ENCODE measurements at regions not wholly inside any gene's neighbourhood (a gene's known extent, or its start where the extent isn't known, plus 50 kb on each side); places are given as distances from the start of the nearest gene placed in this dataset.
"Not testable (repeated sequence)": the region's sequence is repeated elsewhere in the genome, so short reads cannot be mapped to it uniquely, and the experiment has no call there.

GRCh38 chr12:42716491-42716891 lies 126.9 kb upstream of the PRICKLE1 start:
- H3K27me3 ChIP-seq (ENCODE audit: control insufficient read depth, insufficient read depth, low read length, poor library complexity, severe bottlenecking): no peaks in the 10 kb centered on the region
- no peaks in the 10 kb centered on the region for H3K36me3 ChIP-seq (ENCODE audit: control insufficient read depth, insufficient read depth, low read length)
- H3K27ac ChIP-seq (ENCODE audit: insufficient read depth, low read depth, low read length, poor library complexity, severe bottlenecking): no peak overlapping the region
- H3K4me1 ChIP-seq (ENCODE audit: control insufficient read depth, insufficient read depth, low read length): no peaks in the 10 kb centered on the region
- no peaks in the 10 kb centered on the region for H3K9me3 ChIP-seq (ENCODE audit: control insufficient read depth, low read length)
- 92 to 97% methylated on average over 5 of the region's 5 CpGs for WGBS, 2 experiments
- H3K4me3 ChIP-seq (ENCODE audit: insufficient read depth, low read depth, low read length): no peak overlapping the region

GRCh38 chr12:42713566-42713965 lies 124.0 kb upstream of the PRICKLE1 start:
- H3K27me3 ChIP-seq (ENCODE audit: control insufficient read depth, insufficient read depth, low read length, poor library complexity, severe bottlenecking); H3K36me3 ChIP-seq (ENCODE audit: control insufficient read depth, insufficient read depth, low read length); H3K27ac ChIP-seq (ENCODE audit: insufficient read depth, low read depth, low read length, poor library complexity, severe bottlenecking); H3K4me3 ChIP-seq (ENCODE audit: insufficient read depth, low read depth, low read length); H3K9me3 ChIP-seq (ENCODE audit: control insufficient read depth, low read length); H3K4me1 ChIP-seq (ENCODE audit: control insufficient read depth, insufficient read depth, low read length): not testable (repeated sequence)
- 84 to 97% methylated on average over 2 of the region's 3 CpGs for WGBS, 2 experiments

GRCh38 chr12:42708374-42708773 lies 118.8 kb upstream of the PRICKLE1 start:
- not testable (repeated sequence) for H3K4me3 ChIP-seq (ENCODE audit: insufficient read depth, low read depth, low read length); H3K27me3 ChIP-seq (ENCODE audit: control insufficient read depth, insufficient read depth, low read length, poor library complexity, severe bottlenecking); H3K4me1 ChIP-seq (ENCODE audit: control insufficient read depth, insufficient read depth, low read length); H3K36me3 ChIP-seq (ENCODE audit: control insufficient read depth, insufficient read depth, low read length); H3K9me3 ChIP-seq (ENCODE audit: control insufficient read depth, low read length); H3K27ac ChIP-seq (ENCODE audit: insufficient read depth, low read depth, low read length, poor library complexity, severe bottlenecking)
- WGBS, 2 experiments: 37 to 43% methylated on average over 6 of the region's 6 CpGs

GRCh38 chr12:42707312-42708226 lies 118.0 kb upstream of the PRICKLE1 start:
- H3K27ac ChIP-seq (ENCODE audit: insufficient read depth, low read depth, low read length, poor library complexity, severe bottlenecking): no peak overlapping the region
- H3K36me3 ChIP-seq (ENCODE audit: control insufficient read depth, insufficient read depth, low read length): no peaks in the 10 kb centered on the region

GRCh38 chr12:42706321-42706720 lies 116.8 kb upstream of the PRICKLE1 start:
- H3K27ac ChIP-seq (ENCODE audit: insufficient read depth, low read depth, low read length, poor library complexity, severe bottlenecking): peak overlapping the region; percentile 50
- no peaks in the 10 kb centered on the region for H3K36me3 ChIP-seq (ENCODE audit: control insufficient read depth, insufficient read depth, low read length)
- no peaks in the 10 kb centered on the region for H3K9me3 ChIP-seq (ENCODE audit: control insufficient read depth, low read length)
- H3K27me3 ChIP-seq (ENCODE audit: control insufficient read depth, insufficient read depth, low read length, poor library complexity, severe bottlenecking): no peaks in the 10 kb centered on the region
- peaks cover 8% of the 10 kb centered on the region for H3K4me1 ChIP-seq (ENCODE audit: control insufficient read depth, insufficient read depth, low read length)
- 93 to 100% methylated on average over 1 of the region's 1 CpG for WGBS, 2 experiments
- H3K4me3 ChIP-seq (ENCODE audit: insufficient read depth, low read depth, low read length): no peak overlapping the region

More at GRCh38 chr12:42707312-42708226, 118.0 kb upstream of the PRICKLE1 start:
- WGBS, 2 experiments: 93% methylated on average over 11 of the region's 11 CpGs
- Histone ChIP-seq H3K4me1 (ENCODE audit: control insufficient read depth, insufficient read depth, low read length) (peaks cover 8% of the 10 kb centered on the region), H3K4me3 (ENCODE audit: insufficient read depth, low read depth, low read length) (no peak overlapping the region), H3K27me3 (ENCODE audit: control insufficient read depth, insufficient read depth, low read length, poor library complexity, severe bottlenecking) (no peaks in the 10 kb centered on the region), H3K9me3 (ENCODE audit: control insufficient read depth, low read length) (no peaks in the 10 kb centered on the region)

- H3K27me3 ChIP-seq (ENCODE audit: control insufficient read depth, insufficient read depth, low read length, poor library complexity, severe bottlenecking): no peaks in the 10 kb centered on the region
- no peak overlapping the region for H3K4me3 ChIP-seq (ENCODE audit: insufficient read depth, low read depth, low read length)
- WGBS, 2 experiments: 60 to 61% methylated on average over 4 of the region's 4 CpGs
- H3K9me3 ChIP-seq (ENCODE audit: control insufficient read depth, low read length): no peaks in the 10 kb centered on the region
- peaks cover 8% of the 10 kb centered on the region for H3K4me1 ChIP-seq (ENCODE audit: control insufficient read depth, insufficient read depth, low read length)
- H3K36me3 ChIP-seq (ENCODE audit: control insufficient read depth, insufficient read depth, low read length): no peaks in the 10 kb centered on the region
- peak overlapping the region; percentile 50 for H3K27ac ChIP-seq (ENCODE audit: insufficient read depth, low read depth, low read length, poor library complexity, severe bottlenecking)
These were observed 116.3 kb upstream of the PRICKLE1 start for GRCh38 chr12:42705863-42706262.

GRCh38 chr12:42704810-42705401 lies 115.4 kb upstream of the PRICKLE1 start:
- Histone ChIP-seq H3K4me3 (ENCODE audit: insufficient read depth, low read depth, low read length) (no peak overlapping the region), H3K27me3 (ENCODE audit: control insufficient read depth, insufficient read depth, low read length, poor library complexity, severe bottlenecking) (no peaks in the 10 kb centered on the region), H3K4me1 (ENCODE audit: control insufficient read depth, insufficient read depth, low read length) (peaks cover 8% of the 10 kb centered on the region), H3K36me3 (ENCODE audit: control insufficient read depth, insufficient read depth, low read length) (no peaks in the 10 kb centered on the region), H3K9me3 (ENCODE audit: control insufficient read depth, low read length) (no peaks in the 10 kb centered on the region), H3K27ac (ENCODE audit: insufficient read depth, low read depth, low read length, poor library complexity, severe bottlenecking) (no peak overlapping the region)
- 29 to 50% methylated on average over 1 of the region's 2 CpGs for WGBS, 2 experiments

- Histone ChIP-seq H3K4me1 (ENCODE audit: control insufficient read depth, insufficient read depth, low read length) (peaks cover 8% of the 10 kb centered on the region), H3K27me3 (ENCODE audit: control insufficient read depth, insufficient read depth, low read length, poor library complexity, severe bottlenecking) (no peaks in the 10 kb centered on the region), H3K4me3 (ENCODE audit: insufficient read depth, low read depth, low read length) (no peak overlapping the region), H3K27ac (ENCODE audit: insufficient read depth, low read depth, low read length, poor library complexity, severe bottlenecking) (no peak overlapping the region), H3K9me3 (ENCODE audit: control insufficient read depth, low read length) (no peaks in the 10 kb centered on the region), H3K36me3 (ENCODE audit: control insufficient read depth, insufficient read depth, low read length) (no peaks in the 10 kb centered on the region)
These were observed 114.8 kb upstream of the PRICKLE1 start for GRCh38 chr12:42704340-42704739.

GRCh38 chr12:42701084-42701483 lies 111.5 kb upstream of the PRICKLE1 start:
- no peaks in the 10 kb centered on the region for H3K36me3 ChIP-seq (ENCODE audit: control insufficient read depth, insufficient read depth, low read length)
- no peaks in the 10 kb centered on the region for H3K27me3 ChIP-seq (ENCODE audit: control insufficient read depth, insufficient read depth, low read length, poor library complexity, severe bottlenecking)
- 88 to 97% methylated on average over 1 to 3 of the region's 3 CpGs for WGBS, 2 experiments
- H3K9me3 ChIP-seq (ENCODE audit: control insufficient read depth, low read length): no peaks in the 10 kb centered on the region
- peaks cover 7% of the 10 kb centered on the region for H3K4me1 ChIP-seq (ENCODE audit: control insufficient read depth, insufficient read depth, low read length)
- no peak overlapping the region for H3K4me3 ChIP-seq (ENCODE audit: insufficient read depth, low read depth, low read length)
- no peak overlapping the region for H3K27ac ChIP-seq (ENCODE audit: insufficient read depth, low read depth, low read length, poor library complexity, severe bottlenecking)

GRCh38 chr12:42698213-42698612 lies 108.7 kb upstream of the PRICKLE1 start:
- H3K4me3 ChIP-seq (ENCODE audit: insufficient read depth, low read depth, low read length): no peak overlapping the region
- no peaks in the 10 kb centered on the region for H3K9me3 ChIP-seq (ENCODE audit: control insufficient read depth, low read length)
- H3K27ac ChIP-seq (ENCODE audit: insufficient read depth, low read depth, low read length, poor library complexity, severe bottlenecking): no peak overlapping the region
- 82 to 87% methylated on average over 3 of the region's 3 CpGs for WGBS, 2 experiments
- no peaks in the 10 kb centered on the region for H3K36me3 ChIP-seq (ENCODE audit: control insufficient read depth, insufficient read depth, low read length)
- H3K4me1 ChIP-seq (ENCODE audit: control insufficient read depth, insufficient read depth, low read length): peaks cover 3% of the 10 kb centered on the region
- H3K27me3 ChIP-seq (ENCODE audit: control insufficient read depth, insufficient read depth, low read length, poor library complexity, severe bottlenecking): no peaks in the 10 kb centered on the region
